HEK293 (cell line): ENCODE measurements at regions not wholly inside any gene's neighbourhood (a gene's known extent, or its start where the extent isn't known, plus 50 kb on each side); places are given as distances from the start of the nearest gene placed in this dataset.

ENCODE experiments used
- CTCF ChIA-PET: fragments of 350-600 bp; formaldehyde crosslinking; extraction: SDS; loops from one replicate; lab custom pipeline; 2021; ENCODE audit warnings: antibody characterized with exemption; lab: Yijun Ruan, JAX
- POLR2A ChIA-PET: fragments of 300-600 bp; formaldehyde crosslinking; extraction: SDS; loops from one replicate; lab custom pipeline; 2020; ENCODE audit warnings: antibody characterized with exemption, inconsistent platforms; lab: Yijun Ruan, JAX
- H3K27ac ChIP-seq: fragments of 200-500 bp; sonication (Bioruptor generic); 2 replicates; pipeline ENCODE4 v1.5.1; 2014; ENCODE audit warnings: low read depth, low read length, control low read depth, inconsistent platforms; ENCODE audit errors: extremely low read depth
- H3K36me3 ChIP-seq, 2 experiments: fragments of 200-500 bp in 1 of 2; sonication (Bioruptor generic) in 1 of 2; 1 replicate in 1 of 2; 2 replicates in 1 of 2; pipeline ENCODE4 v1.5.1; 2014 to 2017; ENCODE audit warnings: inconsistent platforms in 2 of 2, low read length in 2 of 2; ENCODE audit not compliant: control insufficient read depth in 2 of 2, insufficient read depth in 1 of 2
- H3K4me1 ChIP-seq: fragments of 200-500 bp; sonication (Bioruptor generic); 2 replicates; pipeline ENCODE4 v1.5.1; 2014; ENCODE audit warnings: mild to moderate bottlenecking, low read length, inconsistent platforms; ENCODE audit not compliant: control insufficient read depth, insufficient read depth
- H3K4me3 ChIP-seq: 2 replicates; pipeline ENCODE4 v1.5.1; 2011; ENCODE audit warnings: low read depth, mild to moderate bottlenecking, control low read depth, low read length, moderate library complexity
- H3K9me3 ChIP-seq: fragments of 200-500 bp; sonication (Bioruptor generic); 2 replicates; pipeline ENCODE4 v1.5.1; 2014; ENCODE audit warnings: low read depth, low read length, inconsistent platforms; ENCODE audit not compliant: control insufficient read depth, insufficient read depth
- KLF1 ChIP-seq: fragments of 450-650 bp; formaldehyde crosslinking; IDR thresholded peaks from 2 replicates; pipeline ENCODE4 v1.5.1; 2016; ENCODE audit warnings: missing biosample characterization, missing genetic modification characterization
- KLF9 ChIP-seq: fragments of 450-650 bp; formaldehyde crosslinking; IDR thresholded peaks from 2 replicates; pipeline ENCODE4 v1.5.1; 2016; ENCODE audit warnings: missing biosample characterization, missing genetic modification characterization, low read depth
- REPIN1 ChIP-seq: fragments of 450-650 bp; formaldehyde crosslinking; IDR thresholded peaks from 2 replicates; pipeline ENCODE4 v1.5.1; 2017; ENCODE audit warnings: missing biosample characterization, missing genetic modification characterization, low read depth
- YY1 ChIP-seq: fragments of 450-650 bp; formaldehyde crosslinking; IDR thresholded peaks from 2 replicates; pipeline ENCODE4 v1.5.1; 2018; ENCODE audit warnings: missing biosample characterization, missing genetic modification characterization
- ZBTB21 ChIP-seq: fragments of 450-650 bp; formaldehyde crosslinking; IDR thresholded peaks from 2 replicates; pipeline ENCODE4 v1.5.1; 2017; ENCODE audit warnings: missing biosample characterization, missing genetic modification characterization
- ZFHX2 ChIP-seq: fragments of 450-650 bp; formaldehyde crosslinking; conservative IDR thresholded peaks from 2 replicates; pipeline ENCODE4 v1.5.1; 2016; ENCODE audit warnings: missing biosample characterization, missing genetic modification characterization
- ZFP69B ChIP-seq: fragments of 450-650 bp; formaldehyde crosslinking; IDR thresholded peaks from 2 replicates; pipeline ENCODE4 v1.5.1; 2016; ENCODE audit warnings: missing biosample characterization, missing genetic modification characterization
- ZNF16 ChIP-seq: fragments of 450-650 bp; formaldehyde crosslinking; IDR thresholded peaks from 2 replicates; pipeline ENCODE4 v1.5.1; 2016; ENCODE audit warnings: low read depth, missing biosample characterization, missing genetic modification characterization
- ZNF202 ChIP-seq: fragments of 450-650 bp; formaldehyde crosslinking; IDR thresholded peaks from 2 replicates; pipeline ENCODE4 v1.5.1; 2016; ENCODE audit warnings: missing biosample characterization, missing genetic modification characterization, borderline replicate concordance
- ZNF266 ChIP-seq: fragments of 450-650 bp; formaldehyde crosslinking; IDR thresholded peaks from 2 replicates; pipeline ENCODE4 v1.5.1; 2016; ENCODE audit warnings: missing biosample characterization, missing genetic modification characterization, low read depth
- ZNF274 ChIP-seq, 2 experiments: fragments of 200-500 bp in 1 of 2; fragments of 450-650 bp in 1 of 2; sonication (Bioruptor generic) in 1 of 2; formaldehyde crosslinking in 1 of 2; IDR thresholded peaks; 2 replicates each; pipeline versions ENCODE4 v1.5.1 to v1.6.1; 2014 to 2016; ENCODE audit warnings: borderline replicate concordance in 1 of 2, inconsistent platforms in 1 of 2, low read length in 1 of 2, missing biosample characterization in 1 of 2, missing genetic modification characterization in 1 of 2
- ZNF335 ChIP-seq: fragments of 450-650 bp; formaldehyde crosslinking; conservative IDR thresholded peaks from 2 replicates; pipeline ENCODE4 v1.5.1; 2016; ENCODE audit warnings: missing biosample characterization, missing genetic modification characterization
- ZNF37A ChIP-seq: fragments of 450-650 bp; IDR thresholded peaks from 2 replicates; pipeline ENCODE4 v1.5.1; 2018; ENCODE audit warnings: missing biosample characterization, missing genetic modification characterization
- ZNF548 ChIP-seq: fragments of 450-650 bp; formaldehyde crosslinking; IDR thresholded peaks from 2 replicates; pipeline ENCODE4 v1.5.1; 2016; ENCODE audit warnings: missing biosample characterization, missing genetic modification characterization
- ZNF555 ChIP-seq: fragments of 450-650 bp; formaldehyde crosslinking; conservative IDR thresholded peaks from 2 replicates; pipeline ENCODE4 v1.5.1; 2017; ENCODE audit warnings: missing biosample characterization, mild to moderate bottlenecking, missing genetic modification characterization, inconsistent platforms
- ZNF707 ChIP-seq: fragments of 450-650 bp; formaldehyde crosslinking; IDR thresholded peaks from 2 replicates; pipeline ENCODE4 v1.5.1; 2016; ENCODE audit warnings: missing biosample characterization, missing genetic modification characterization
- TF ChIP-seq, protein P1 (sequence below): fragments of 450-650 bp; formaldehyde crosslinking; IDR thresholded peaks from 2 replicates; pipeline ENCODE4 v1.5.1; 2016; ENCODE audit warnings: missing biosample characterization, missing genetic modification characterization
- TF ChIP-seq, protein P2 (sequence below): fragments of 450-650 bp; formaldehyde crosslinking; IDR thresholded peaks from 2 replicates; pipeline ENCODE4 v1.5.1; 2016; ENCODE audit warnings: missing biosample characterization, missing genetic modification characterization
- TF ChIP-seq, protein P3 (sequence below): fragments of 450-650 bp; formaldehyde crosslinking; IDR thresholded peaks from 2 replicates; pipeline ENCODE4 v1.5.1; 2017; ENCODE audit warnings: missing biosample characterization, mild to moderate bottlenecking, missing genetic modification characterization, moderate library complexity
- TF ChIP-seq, protein P4 (sequence below): fragments of 450-650 bp; formaldehyde crosslinking; IDR thresholded peaks from 2 replicates; pipeline ENCODE4; 2016; ENCODE audit warnings: missing biosample characterization, missing genetic modification characterization
- TF ChIP-seq, protein P5 (sequence below): fragments of 450-650 bp; formaldehyde crosslinking; IDR thresholded peaks from 2 replicates; pipeline ENCODE4 v1.5.1; 2016; ENCODE audit warnings: missing biosample characterization, missing genetic modification characterization
- TF ChIP-seq, protein P6 (sequence below): fragments of 450-650 bp; formaldehyde crosslinking; IDR thresholded peaks from 2 replicates; pipeline ENCODE4 v1.5.1; 2017; ENCODE audit warnings: missing biosample characterization, missing genetic modification characterization

DNA sequence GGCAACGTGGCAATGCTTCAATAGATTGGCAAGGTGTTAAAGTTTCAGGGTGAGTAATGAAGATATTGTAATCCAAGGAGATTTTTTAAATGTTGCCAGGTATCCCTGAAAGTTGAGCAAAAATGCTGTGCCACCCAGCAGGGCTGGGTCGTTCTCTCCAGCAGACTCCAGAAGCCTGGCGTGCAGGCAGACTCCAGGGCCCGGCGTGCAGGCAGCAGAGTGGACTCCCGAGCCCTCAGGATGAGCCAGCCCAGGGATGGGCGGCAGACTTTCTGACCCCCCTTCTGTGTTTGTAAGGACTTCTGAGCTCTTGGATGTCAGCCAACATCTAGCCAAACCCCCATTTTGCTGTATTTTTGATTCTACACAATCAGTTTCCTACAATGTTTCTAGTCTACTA is 289.1 kb downstream of the ZNF516 start (continued):
- TF ChIP-seq, protein P1, sequence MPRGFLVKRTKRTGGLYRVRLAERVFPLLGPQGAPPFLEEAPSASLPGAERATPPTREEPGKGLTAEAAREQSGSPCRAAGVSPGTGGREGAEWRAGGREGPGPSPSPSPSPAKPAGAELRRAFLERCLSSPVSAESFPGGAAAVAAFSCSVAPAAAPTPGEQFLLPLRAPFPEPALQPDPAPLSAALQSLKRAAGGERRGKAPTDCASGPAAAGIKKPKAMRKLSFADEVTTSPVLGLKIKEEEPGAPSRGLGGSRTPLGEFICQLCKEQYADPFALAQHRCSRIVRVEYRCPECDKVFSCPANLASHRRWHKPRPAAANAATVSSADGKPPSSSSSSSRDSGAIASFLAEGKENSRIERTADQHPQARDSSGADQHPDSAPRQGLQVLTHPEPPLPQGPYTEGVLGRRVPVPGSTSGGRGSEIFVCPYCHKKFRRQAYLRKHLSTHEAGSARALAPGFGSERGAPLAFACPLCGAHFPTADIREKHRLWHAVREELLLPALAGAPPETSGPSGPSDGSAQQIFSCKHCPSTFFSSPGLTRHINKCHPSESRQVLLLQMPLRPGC (tag by site-specific recombination) = no peak
- TF ChIP-seq, protein P2, sequence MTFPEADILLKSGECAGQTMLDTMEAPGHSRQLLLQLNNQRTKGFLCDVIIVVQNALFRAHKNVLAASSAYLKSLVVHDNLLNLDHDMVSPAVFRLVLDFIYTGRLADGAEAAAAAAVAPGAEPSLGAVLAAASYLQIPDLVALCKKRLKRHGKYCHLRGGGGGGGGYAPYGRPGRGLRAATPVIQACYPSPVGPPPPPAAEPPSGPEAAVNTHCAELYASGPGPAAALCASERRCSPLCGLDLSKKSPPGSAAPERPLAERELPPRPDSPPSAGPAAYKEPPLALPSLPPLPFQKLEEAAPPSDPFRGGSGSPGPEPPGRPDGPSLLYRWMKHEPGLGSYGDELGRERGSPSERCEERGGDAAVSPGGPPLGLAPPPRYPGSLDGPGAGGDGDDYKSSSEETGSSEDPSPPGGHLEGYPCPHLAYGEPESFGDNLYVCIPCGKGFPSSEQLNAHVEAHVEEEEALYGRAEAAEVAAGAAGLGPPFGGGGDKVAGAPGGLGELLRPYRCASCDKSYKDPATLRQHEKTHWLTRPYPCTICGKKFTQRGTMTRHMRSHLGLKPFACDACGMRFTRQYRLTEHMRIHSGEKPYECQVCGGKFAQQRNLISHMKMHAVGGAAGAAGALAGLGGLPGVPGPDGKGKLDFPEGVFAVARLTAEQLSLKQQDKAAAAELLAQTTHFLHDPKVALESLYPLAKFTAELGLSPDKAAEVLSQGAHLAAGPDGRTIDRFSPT (tag by site-specific recombination) = no peak
- TF ChIP-seq, protein P3, sequence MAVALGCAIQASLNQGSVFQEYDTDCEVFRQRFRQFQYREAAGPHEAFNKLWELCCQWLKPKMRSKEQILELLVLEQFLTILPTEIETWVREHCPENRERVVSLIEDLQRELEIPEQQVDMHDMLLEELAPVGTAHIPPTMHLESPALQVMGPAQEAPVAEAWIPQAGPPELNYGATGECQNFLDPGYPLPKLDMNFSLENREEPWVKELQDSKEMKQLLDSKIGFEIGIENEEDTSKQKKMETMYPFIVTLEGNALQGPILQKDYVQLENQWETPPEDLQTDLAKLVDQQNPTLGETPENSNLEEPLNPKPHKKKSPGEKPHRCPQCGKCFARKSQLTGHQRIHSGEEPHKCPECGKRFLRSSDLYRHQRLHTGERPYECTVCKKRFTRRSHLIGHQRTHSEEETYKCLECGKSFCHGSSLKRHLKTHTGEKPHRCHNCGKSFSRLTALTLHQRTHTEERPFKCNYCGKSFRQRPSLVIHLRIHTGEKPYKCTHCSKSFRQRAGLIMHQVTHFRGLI = no peak
- no peak for TF ChIP-seq ZNF555 (tag by site-specific recombination)
- no peak for TF ChIP-seq REPIN1

DNA sequence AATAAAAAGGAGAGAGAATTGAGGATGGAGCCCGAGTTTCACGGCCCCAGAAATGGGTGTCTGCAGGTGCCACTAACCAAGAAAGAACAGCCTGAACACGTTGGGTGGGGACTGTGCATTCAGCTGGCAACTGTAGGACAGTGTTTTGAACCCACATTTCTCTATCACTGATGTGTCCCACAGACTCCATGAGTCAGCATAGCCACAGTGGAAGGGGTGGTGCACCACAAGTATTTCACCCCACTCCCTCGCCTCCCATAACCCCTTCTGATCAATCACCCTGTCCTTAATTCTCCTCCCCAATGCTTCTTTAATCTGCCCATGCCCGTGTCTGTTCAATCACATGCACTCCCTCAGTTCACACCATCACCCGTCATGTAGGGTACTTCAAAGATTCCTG is 291.5 kb downstream of the ZNF516 start:
- CTCF ChIA-PET = no interaction called here
- POLR2A ChIA-PET = no interaction called here
- H3K4me1 ChIP-seq = no peaks in the 10 kb centered on the region
- no peaks in the 10 kb centered on the region for H3K9me3 ChIP-seq
- no peaks in the 10 kb centered on the region for H3K36me3 ChIP-seq
- no peak for TF ChIP-seq ZBTB21
- no peak for TF ChIP-seq YY1 (tag by site-specific recombination)
- no peak for TF ChIP-seq ZNF202
- no peak for TF ChIP-seq ZNF37A (tag by site-specific recombination)
- no peak for TF ChIP-seq ZFP69B (tag by site-specific recombination)
- no peak for TF ChIP-seq KLF9 (tag by site-specific recombination)
- TF ChIP-seq ZNF548 (tag by site-specific recombination) = no peak
- no peak for TF ChIP-seq ZFHX2
- TF ChIP-seq, protein P4, sequence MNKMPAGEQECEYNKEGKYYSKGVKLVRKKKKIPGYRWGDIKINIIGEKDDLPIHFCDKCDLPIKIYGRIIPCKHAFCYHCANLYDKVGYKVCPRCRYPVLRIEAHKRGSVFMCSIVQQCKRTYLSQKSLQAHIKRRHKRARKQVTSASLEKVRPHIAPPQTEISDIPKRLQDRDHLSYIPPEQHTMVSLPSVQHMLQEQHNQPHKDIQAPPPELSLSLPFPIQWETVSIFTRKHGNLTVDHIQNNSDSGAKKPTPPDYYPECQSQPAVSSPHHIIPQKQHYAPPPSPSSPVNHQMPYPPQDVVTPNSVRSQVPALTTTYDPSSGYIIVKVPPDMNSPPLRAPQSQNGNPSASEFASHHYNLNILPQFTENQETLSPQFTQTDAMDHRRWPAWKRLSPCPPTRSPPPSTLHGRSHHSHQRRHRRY (tag by site-specific recombination) = no peak
- TF ChIP-seq, protein P5, sequence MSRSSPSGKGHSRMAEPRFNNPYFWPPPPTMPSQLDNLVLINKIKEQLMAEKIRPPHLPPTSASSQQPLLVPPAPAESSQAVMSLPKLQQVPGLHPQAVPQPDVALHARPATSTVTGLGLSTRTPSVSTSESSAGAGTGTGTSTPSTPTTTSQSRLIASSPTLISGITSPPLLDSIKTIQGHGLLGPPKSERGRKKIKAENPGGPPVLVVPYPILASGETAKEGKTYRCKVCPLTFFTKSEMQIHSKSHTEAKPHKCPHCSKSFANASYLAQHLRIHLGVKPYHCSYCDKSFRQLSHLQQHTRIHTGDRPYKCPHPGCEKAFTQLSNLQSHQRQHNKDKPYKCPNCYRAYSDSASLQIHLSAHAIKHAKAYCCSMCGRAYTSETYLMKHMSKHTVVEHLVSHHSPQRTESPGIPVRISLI (tag by site-specific recombination) = no peak
- TF ChIP-seq ZNF707 = no peak
- no peak for TF ChIP-seq ZNF274 (IDR thresholded peaks at IDR 0.05; ENCODE audit: low read length)
- no peak for TF ChIP-seq ZNF274 (tag by site-specific recombination; IDR thresholded peaks at IDR 0.05; ENCODE audit: borderline replicate concordance)
- no peak for TF ChIP-seq ZNF16 (tag by site-specific recombination)
- TF ChIP-seq ZNF335 (tag by site-specific recombination) = no peak
- TF ChIP-seq, protein P6, sequence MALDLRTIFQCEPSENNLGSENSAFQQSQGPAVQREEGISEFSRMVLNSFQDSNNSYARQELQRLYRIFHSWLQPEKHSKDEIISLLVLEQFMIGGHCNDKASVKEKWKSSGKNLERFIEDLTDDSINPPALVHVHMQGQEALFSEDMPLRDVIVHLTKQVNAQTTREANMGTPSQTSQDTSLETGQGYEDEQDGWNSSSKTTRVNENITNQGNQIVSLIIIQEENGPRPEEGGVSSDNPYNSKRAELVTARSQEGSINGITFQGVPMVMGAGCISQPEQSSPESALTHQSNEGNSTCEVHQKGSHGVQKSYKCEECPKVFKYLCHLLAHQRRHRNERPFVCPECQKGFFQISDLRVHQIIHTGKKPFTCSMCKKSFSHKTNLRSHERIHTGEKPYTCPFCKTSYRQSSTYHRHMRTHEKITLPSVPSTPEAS (tag by site-specific recombination) = no peak
- no peak for TF ChIP-seq KLF1 (tag by site-specific recombination)
- TF ChIP-seq ZNF266 = no peak
- H3K27ac ChIP-seq = no peak overlapping the region
- no peak overlapping the region for H3K4me3 ChIP-seq
